IMR-90 (cell line): ENCODE measurements at regions not wholly inside any gene's neighbourhood (a gene's known extent, or its start where the extent isn't known, plus 50 kb on each side); places are given as distances from the start of the nearest gene placed in this dataset.

Experiments used
- ATAC-seq: fragments of 200-7000 bp; cut with Tn5 transposase; 2 replicates; pipeline ENCODE4 v1.9.1; 2020; ENCODE audit warnings: low read depth, mild to moderate bottlenecking, moderate library complexity
- BruUV-seq: library from RNA; stranded (reverse); fragments of 400-500 nt; replicated peaks from 2 replicates; lab custom pipeline; 2021; lab: Mats Ljungman, UMichigan
- CTCF ChIA-PET: fragments of 300-600 bp; formaldehyde crosslinking; extraction: SDS; loops from one replicate; lab custom pipeline; 2021; ENCODE audit warnings: antibody characterized with exemption; lab: Yijun Ruan, JAX
- POLR2A ChIA-PET: fragments of 300-600 bp; sonication (Branson Sonifier 250); formaldehyde crosslinking; loops from one replicate; lab custom pipeline; 2022; ENCODE audit warnings: antibody characterized with exemption; ENCODE audit not compliant: unreplicated experiment; lab: Charles Lee
- DNase-seq: peaks from one replicate; pipeline ENCODE4 v3.0.0; 2013
- H2AFZ ChIP-seq: replicated peaks from 2 replicates; pipeline ENCODE3; 2013; ENCODE audit warnings: low read length, mild to moderate bottlenecking; ENCODE audit not compliant: poor library complexity
- H2AK5ac ChIP-seq: 2 replicates; pipeline ENCODE4 v1.6.1; 2013; ENCODE audit warnings: low read depth, low read length, inconsistent platforms
- H2AK9ac ChIP-seq: replicated peaks from 2 replicates; pipeline ENCODE3; 2013; ENCODE audit warnings: mild to moderate bottlenecking, low read depth, low read length, moderate library complexity; ENCODE audit not compliant: poor library complexity
- H2BK120ac ChIP-seq: 2 replicates; pipeline ENCODE4 v1.6.1; 2013; ENCODE audit warnings: low read depth, low read length, inconsistent platforms
- H2BK15ac ChIP-seq: 3 replicates; pipeline ENCODE4 v1.6.1; 2013; ENCODE audit warnings: low read depth, low read length, inconsistent platforms
- H2BK20ac ChIP-seq: 2 replicates; pipeline ENCODE4 v1.6.1; 2013; ENCODE audit warnings: low read depth, mild to moderate bottlenecking, inconsistent platforms, low read length, moderate library complexity
- H2BK5ac ChIP-seq: 2 replicates; pipeline ENCODE4 v1.6.1; 2013; ENCODE audit warnings: mild to moderate bottlenecking, low read depth, low read length, inconsistent platforms; ENCODE audit not compliant: poor library complexity, severe bottlenecking
- H3K14ac ChIP-seq: replicated peaks from 2 replicates; pipeline ENCODE4 v1.6.1; 2013; ENCODE audit warnings: low read depth, low read length, inconsistent platforms
- H3K18ac ChIP-seq: 2 replicates; pipeline ENCODE4 v1.6.1; 2013; ENCODE audit warnings: low read depth, low read length, control low read depth
- H3K23ac ChIP-seq: 2 replicates; pipeline ENCODE4 v1.6.1; 2013; ENCODE audit warnings: low read depth, low read length, inconsistent platforms
- H3K27ac ChIP-seq: 2 replicates; pipeline ENCODE4 v1.5.1; 2013; ENCODE audit warnings: mild to moderate bottlenecking, control low read depth, low read length; ENCODE audit not compliant: insufficient read depth
- H3K27me3 ChIP-seq: 2 replicates; pipeline ENCODE4 v1.6.1; 2013; ENCODE audit warnings: low read length; ENCODE audit not compliant: control insufficient read depth, insufficient read depth
- H3K36me3 ChIP-seq: 2 replicates; pipeline ENCODE4 v1.6.1; 2013; ENCODE audit warnings: low read length, mixed read lengths; ENCODE audit not compliant: control insufficient read depth, insufficient read depth
- H3K4ac ChIP-seq: 2 replicates; pipeline ENCODE4 v1.6.1; 2013; ENCODE audit warnings: low read depth, low read length, inconsistent platforms
- H3K4me1 ChIP-seq: 2 replicates; pipeline ENCODE4 v1.6.1; 2013; ENCODE audit warnings: low read length, mixed read lengths; ENCODE audit not compliant: control insufficient read depth, insufficient read depth
- H3K4me2 ChIP-seq: 2 replicates; pipeline ENCODE4 v1.6.1; 2013; ENCODE audit warnings: low read depth, mild to moderate bottlenecking, control low read depth, low read length, moderate library complexity
- H3K4me3 ChIP-seq: 2 replicates; pipeline ENCODE4 v1.5.1; 2013; ENCODE audit warnings: low read depth, mild to moderate bottlenecking, control low read depth, low read length, moderate library complexity; ENCODE audit not compliant: insufficient read depth
- H3K56ac ChIP-seq: 2 replicates; pipeline ENCODE4 v1.6.1; 2013; ENCODE audit warnings: low read length, inconsistent platforms; ENCODE audit not compliant: insufficient read depth; ENCODE audit errors: extremely low read depth
- H3K79me1 ChIP-seq, 2 experiments: 2 replicates each; pipeline ENCODE4 v1.6.1; 2013; ENCODE audit warnings: low read length in 2 of 2, inconsistent platforms in 1 of 2, low read depth in 1 of 2
- H3K9ac ChIP-seq: 2 replicates; pipeline ENCODE4 v1.6.1; 2013; ENCODE audit warnings: low read depth, low read length, control low read depth
- H3K9me1 ChIP-seq: 2 replicates; pipeline ENCODE4 v1.6.1; 2013; ENCODE audit warnings: low read length, inconsistent platforms; ENCODE audit not compliant: insufficient read depth
- H3K9me3 ChIP-seq: 2 replicates; pipeline ENCODE4 v1.6.1; 2013; ENCODE audit warnings: low read length; ENCODE audit not compliant: control insufficient read depth, insufficient read depth
- H4K20me1 ChIP-seq: 2 replicates; pipeline ENCODE4 v1.6.1; 2013; ENCODE audit warnings: low read length, inconsistent platforms; ENCODE audit not compliant: insufficient read depth
- H4K5ac ChIP-seq: 2 replicates; pipeline ENCODE4 v1.6.1; 2013; ENCODE audit warnings: mild to moderate bottlenecking, low read depth, low read length, control low read depth
- H4K8ac ChIP-seq, 2 experiments: 2 replicates each; pipeline ENCODE4 v1.6.1; 2013; ENCODE audit warnings: low read depth in 2 of 2, low read length in 2 of 2, control low read depth in 1 of 2, inconsistent platforms in 1 of 2
- H4K91ac ChIP-seq: 2 replicates; pipeline ENCODE4 v1.6.1; 2013; ENCODE audit warnings: low read depth, low read length, inconsistent platforms; ENCODE audit not compliant: insufficient read depth
- ELK1 ChIP-seq: fragments of 150-350 bp; IDR thresholded peaks from 2 replicates; pipeline ENCODE4 v1.6.1; 2016; ENCODE audit warnings: low read depth, mild to moderate bottlenecking, low read length, moderate library complexity, borderline replicate concordance
- MAZ ChIP-seq: IDR thresholded peaks from 2 replicates; pipeline ENCODE4 v1.6.1; 2012; ENCODE audit warnings: low read depth, mild to moderate bottlenecking, low read length, improper control_type of control experiment, moderate library complexity, borderline replicate concordance
- USF2 ChIP-seq: fragments of 150-350 bp; IDR thresholded peaks from 2 replicates; pipeline ENCODE4 v1.6.1; 2017; ENCODE audit warnings: mild to moderate bottlenecking, antibody characterized with exemption, low read length, low read depth
- WGBS, 2 experiments: methylation state at CpG; one replicate each; pipeline versions ENCODE4 v1.1.5 to v1.1.7; 2013; ENCODE audit warnings: missing lambda C conversion rate in 2 of 2; ENCODE audit not compliant: insufficient read length in 1 of 2; ENCODE audit errors: extremely low coverage in 2 of 2; 5-methylcytosine and 5-hydroxymethylcytosine counted together
- dilution Hi-C: fragments of 300-500 bp; cut with HindIII; formaldehyde crosslinking; loops from one replicate; pipeline ENCODE4 v1.14.3; 2018; ENCODE audit warnings: low sequenced_read_pairs; ENCODE audit not compliant: unreplicated experiment
- in situ Hi-C: fragments of 300-500 bp; cut with MboI; formaldehyde crosslinking; loops from 3 replicates; pipeline ENCODE4 v1.14.3; 2019; ENCODE audit warnings: low sequenced_read_pairs, inconsistent platforms, mixed read lengths
- intact Hi-C: fragments of 100-400 bp; cut with micrococcal nuclease; formaldehyde crosslinking; loops from 2 replicates; pipeline ENCODE4 v1.10.0; 2022

GRCh38 chr6:74814440-74814839 is 391.4 kb downstream of the COL12A1 start:
- no peaks in the 10 kb centered on the region for H3K36me3 ChIP-seq
- no peak overlapping the region for H3K4me2 ChIP-seq
- no peak overlapping the region for H3K4me3 ChIP-seq
- BruUV-seq = no TSS peak
- ChIA-PET CTCF (interaction anchor here (1.1 kb wide), 1 partner anchor 13 kb away, joined by 3 read pairs; no protein-coding TSS in a partner anchor), POLR2A (no interaction called here)
- H2BK5ac ChIP-seq = no peak overlapping the region
- peaks cover 4% of the 10 kb centered on the region for H3K9me3 ChIP-seq
- H3K27ac ChIP-seq = no peak overlapping the region
- H2BK120ac ChIP-seq = no peak overlapping the region
- H3K56ac ChIP-seq = no peak overlapping the region
- H3K9me1 ChIP-seq = no peaks in the 10 kb centered on the region
- H4K8ac ChIP-seq = no peak overlapping the region
- H2AK9ac ChIP-seq = no peak overlapping the region
- no peak overlapping the region for H3K14ac ChIP-seq
- ATAC-seq (no peak), DNase-seq (no peak)
- no peak overlapping the region for H2AFZ ChIP-seq
- no peaks in the 10 kb centered on the region for H3K4me1 ChIP-seq
- intact Hi-C loops (no loop called here), in situ Hi-C loops (no loop called here), dilution Hi-C loops (no loop called here)
- no peaks in the 10 kb centered on the region for H3K79me1 ChIP-seq
- H3K9ac ChIP-seq = no peak overlapping the region
- WGBS, 2 experiments = 80% methylated on average over 2 of the region's 4 CpGs; no CpG with 5 or more reads in 1 of the 2 experiments
- H4K5ac ChIP-seq = no peak overlapping the region
- H2AK5ac ChIP-seq = no peak overlapping the region
- no peak overlapping the region for H3K18ac ChIP-seq
- H4K20me1 ChIP-seq = no peaks in the 10 kb centered on the region
- H3K23ac ChIP-seq = no peak overlapping the region
- no peak overlapping the region for H3K4ac ChIP-seq
- H2BK15ac ChIP-seq = no peak overlapping the region
- TF ChIP-seq ELK1 (no peak), MAZ (no peak), USF2 (no peak)
- H4K91ac ChIP-seq = no peak overlapping the region
- H2BK20ac ChIP-seq = no peak overlapping the region
- peaks cover 3% of the 10 kb centered on the region; the same call in 1 of the 2 replicates for H3K27me3 ChIP-seq
